Retina (tissue), 1 donor: ENCODE measurements at regions not wholly inside any gene's neighbourhood (a gene's known extent, or its start where the extent isn't known, plus 50 kb on each side); places are given as distances from the start of the nearest gene placed in this dataset.

Source experiments
- DNase-seq: peaks from one replicate; pipeline ENCODE4 v3.0.0-alpha.2; 2016

- no peak for DNase-seq
These were observed 106.6 kb upstream of the NR2F2 start for GRCh38 chr15:96223939-96224338.

GRCh38 chr15:96225642-96226259 lies 104.7 kb upstream of the NR2F2 start:
- DNase-seq: no peak

DNA sequence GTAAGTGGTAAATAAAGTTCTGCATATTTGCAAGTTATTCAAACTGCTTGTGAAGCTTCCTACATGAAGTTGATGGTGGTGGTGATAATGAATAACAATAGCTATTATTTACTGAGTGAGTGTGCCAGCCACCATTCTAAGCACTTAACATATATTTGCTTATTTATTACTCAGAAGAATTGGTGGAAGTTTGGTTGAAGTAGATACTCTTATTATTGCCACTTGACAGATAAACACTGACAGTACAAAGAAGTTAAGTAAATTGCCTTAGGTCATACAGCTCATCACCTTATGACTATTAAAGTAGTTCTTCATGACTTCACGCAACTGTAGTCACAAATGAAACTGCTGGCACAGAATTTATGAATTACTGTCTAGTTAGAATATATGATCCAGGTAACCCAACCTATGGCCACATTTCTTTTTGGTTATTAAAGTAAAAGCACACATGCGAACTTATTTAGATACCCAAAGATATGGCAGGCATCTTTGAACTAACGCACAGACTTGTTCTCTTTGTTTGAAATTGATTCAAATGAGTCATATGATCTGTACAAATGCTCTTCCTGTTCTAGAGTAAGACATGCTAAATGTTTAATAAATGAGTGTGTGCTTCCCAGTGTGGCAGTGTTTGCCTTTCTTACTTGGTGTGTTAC lies 99.8 kb upstream of the NR2F2 start:
- DNase-seq: no peak

DNA sequence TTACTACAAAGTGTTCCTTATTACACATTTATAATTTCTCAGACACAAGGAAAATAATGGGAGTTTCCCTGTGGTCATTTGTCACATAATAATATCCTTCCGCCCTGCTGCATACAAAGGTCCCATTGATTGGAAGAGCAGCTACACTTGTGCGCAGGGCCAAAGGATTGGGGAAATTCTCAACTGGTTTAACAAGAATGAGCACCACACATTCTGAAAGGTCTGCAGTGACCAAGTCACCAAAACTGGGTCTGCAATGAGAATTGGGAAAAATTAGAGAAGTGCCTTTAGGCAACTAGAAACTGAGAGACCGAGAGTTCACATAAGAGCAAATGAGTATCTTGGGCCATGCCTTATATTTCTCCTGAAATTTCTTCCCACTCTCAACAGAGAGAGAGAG lies 98.2 kb upstream of the NR2F2 start:
- DNase-seq: no peak

DNA sequence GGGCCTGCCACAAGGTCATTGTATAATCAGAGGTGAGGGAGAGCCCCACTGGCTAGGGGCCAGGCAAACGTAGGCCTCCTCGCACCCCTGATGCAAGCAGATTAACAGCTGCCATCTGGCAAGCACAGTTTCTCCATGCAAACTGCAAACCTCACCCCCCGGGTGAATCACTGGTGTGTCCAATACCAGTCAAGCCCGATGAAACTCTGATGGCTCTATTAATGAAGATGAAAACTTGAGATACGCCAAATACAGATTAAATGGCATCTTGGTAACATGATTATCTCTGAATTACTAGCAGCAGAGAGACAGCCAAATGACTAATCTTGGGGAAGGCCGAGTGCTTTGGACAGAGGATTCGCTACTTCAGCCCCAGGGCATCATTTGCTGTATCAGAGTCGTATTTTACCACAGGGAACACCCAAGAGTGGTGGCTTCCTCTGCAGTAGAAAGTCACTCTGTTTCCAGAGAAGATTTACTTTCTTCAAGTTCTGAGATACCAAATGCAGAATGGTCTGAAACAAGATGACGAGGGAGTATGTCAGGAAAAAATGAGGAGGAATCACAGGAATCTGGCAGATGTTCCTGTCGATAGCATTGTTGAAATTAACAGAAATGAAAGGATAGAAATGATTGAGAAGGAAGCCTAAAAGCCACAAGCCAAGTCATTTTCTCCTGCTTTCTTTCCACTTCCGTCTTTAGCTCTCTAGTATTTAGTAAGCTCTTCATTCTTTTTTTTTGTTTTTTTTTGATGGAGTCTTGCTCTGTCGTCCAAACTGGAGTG lies 96.2 kb upstream of the NR2F2 start:
- no peak for DNase-seq

DNA sequence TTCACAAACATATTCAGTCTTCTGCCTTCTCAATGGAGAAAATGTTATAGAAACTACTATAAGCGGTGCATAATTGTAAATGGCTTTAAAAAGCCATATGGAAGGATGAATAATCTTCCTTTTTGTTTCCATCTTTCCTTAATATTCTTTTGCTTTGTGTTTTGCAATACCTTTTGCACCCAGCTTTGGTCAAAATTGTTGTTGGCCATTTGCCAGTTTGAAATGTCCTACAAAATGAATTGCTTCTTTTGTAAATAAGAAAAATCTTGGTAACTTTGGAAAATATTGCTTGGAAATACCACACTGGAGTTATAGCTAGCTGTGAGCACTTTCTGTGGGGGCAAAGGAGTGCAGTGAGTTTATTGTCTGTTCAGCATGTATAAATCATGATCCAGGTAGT lies 93.5 kb upstream of the NR2F2 start:
- no peak for DNase-seq

- no peak for DNase-seq
These were observed 87.7 kb upstream of the NR2F2 start for GRCh38 chr15:96242761-96243160.

GRCh38 chr15:96243701-96244100 lies 86.8 kb upstream of the NR2F2 start:
- DNase-seq: no peak

- no peak for DNase-seq
These were observed 85.2 kb upstream of the NR2F2 start for GRCh38 chr15:96245252-96245651.

- no peak for DNase-seq
These were observed 84.4 kb upstream of the NR2F2 start for GRCh38 chr15:96246057-96246456.

GRCh38 chr15:96247621-96248305 lies 82.7 kb upstream of the NR2F2 start:
- DNase-seq: no peak

DNA sequence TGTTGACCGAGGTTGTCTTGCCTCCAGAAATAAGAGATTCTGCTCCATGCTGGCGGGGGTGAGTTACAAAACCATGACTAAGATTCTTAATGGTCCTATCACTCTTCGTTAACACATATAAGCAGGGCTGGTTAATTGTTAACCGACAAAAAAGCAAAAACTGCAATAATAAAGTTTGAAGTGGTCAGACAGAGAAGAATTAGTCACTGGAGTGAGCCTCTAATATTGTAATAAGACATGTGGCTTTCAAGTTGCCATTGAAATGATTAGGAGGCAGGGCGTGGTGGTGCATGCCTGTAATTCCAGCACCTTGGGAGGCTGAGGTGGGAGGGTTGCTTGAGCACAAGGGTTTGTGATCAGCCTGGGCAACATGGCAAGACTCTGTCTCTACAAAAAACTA lies 78.4 kb upstream of the NR2F2 start:
- no peak for DNase-seq

GRCh38 chr15:96253006-96253747 lies 77.3 kb upstream of the NR2F2 start:
- DNase-seq: no peak

GRCh38 chr15:96254173-96254572 lies 76.3 kb upstream of the NR2F2 start:
- no peak for DNase-seq

GRCh38 chr15:96255599-96255998 lies 74.9 kb upstream of the NR2F2 start:
- DNase-seq: no peak

GRCh38 chr15:96261575-96262034 lies 68.9 kb upstream of the NR2F2 start:
- DNase-seq: no peak

DNA sequence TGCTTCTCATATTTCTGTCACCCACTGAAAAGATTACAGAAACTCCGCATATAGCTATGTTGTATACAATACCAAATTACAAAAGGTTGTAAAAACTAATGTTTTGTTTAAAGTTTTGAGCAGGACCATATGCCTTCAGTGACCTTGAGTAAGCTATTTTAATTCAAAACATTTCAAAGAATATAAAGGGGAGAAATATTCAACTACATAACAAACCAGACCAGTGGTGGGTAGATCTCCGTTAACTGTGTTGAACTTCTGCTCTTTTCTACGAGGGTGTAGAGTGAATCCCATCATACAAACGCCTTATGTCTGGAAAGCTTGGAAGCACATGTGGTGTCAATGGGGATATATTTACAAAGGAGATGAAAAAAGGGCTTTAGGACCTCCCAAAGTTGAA lies 68.4 kb upstream of the NR2F2 start:
- DNase-seq: no peak

- no peak for DNase-seq
These were observed 67.7 kb upstream of the NR2F2 start for GRCh38 chr15:96262549-96263489.

DNA sequence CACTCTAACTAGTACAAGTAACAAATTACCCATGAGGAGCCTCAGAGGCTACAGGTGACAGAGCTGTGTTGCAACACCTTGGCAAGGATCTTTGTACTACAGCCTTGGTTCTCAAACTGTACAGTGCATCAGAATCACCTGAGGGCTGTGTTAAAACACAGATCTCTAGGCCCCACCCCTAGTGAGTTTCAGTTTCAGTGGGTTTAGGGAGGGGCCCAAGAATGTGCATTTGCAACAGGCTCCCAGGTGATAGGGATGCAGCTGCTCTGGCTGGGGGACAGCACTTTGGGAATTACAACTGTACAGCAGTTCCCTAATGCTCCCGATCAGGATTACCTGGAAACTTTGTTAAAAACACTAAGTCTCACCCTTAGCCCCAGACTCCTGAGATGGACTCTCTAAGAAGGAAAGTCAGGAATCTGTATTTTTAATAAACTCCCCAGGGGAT lies 66.1 kb upstream of the NR2F2 start:
- DNase-seq: no peak

GRCh38 chr15:96264801-96265515 lies 65.5 kb upstream of the NR2F2 start:
- DNase-seq: peak; percentile 52

- no peak for DNase-seq
These were observed 64.0 kb upstream of the NR2F2 start for GRCh38 chr15:96266456-96266855.
